ENCODE measurements at regions not wholly inside any gene's neighbourhood (a gene's known extent, or its start where the extent isn't known, plus 50 kb on each side); places are given as distances from the start of the nearest gene placed in this dataset.
A peak's percentile ranks its signal among the peaks of the same experiment; 100 is the strongest.
"Not testable (repeated sequence)": the region's sequence is repeated elsewhere in the genome, so short reads cannot be mapped to it uniquely, and the experiment has no call there.

- no peak for DNase-seq (ENCODE audit: low read depth in 2 of 2)
These were observed 167.8 kb downstream of the ALG10 start for GRCh38 chr12:34190054-34190453.

- no peak for DNase-seq (ENCODE audit: low read depth in 2 of 2)
These were observed 176.6 kb downstream of the ALG10 start for GRCh38 chr12:34198924-34199323.

- DNase-seq (ENCODE audit: low read depth in 2 of 2), result no peak
These were observed 181.7 kb downstream of the ALG10 start for GRCh38 chr12:34203866-34204620.

- DNase-seq (ENCODE audit: low read depth in 2 of 2), result no peak
These were observed 182.6 kb downstream of the ALG10 start for GRCh38 chr12:34204830-34205285.

GRCh38 chr12:34205401-34205800 lies 183.1 kb downstream of the ALG10 start:
- DNase-seq (ENCODE audit: low read depth in 2 of 2), result no peak

DNA sequence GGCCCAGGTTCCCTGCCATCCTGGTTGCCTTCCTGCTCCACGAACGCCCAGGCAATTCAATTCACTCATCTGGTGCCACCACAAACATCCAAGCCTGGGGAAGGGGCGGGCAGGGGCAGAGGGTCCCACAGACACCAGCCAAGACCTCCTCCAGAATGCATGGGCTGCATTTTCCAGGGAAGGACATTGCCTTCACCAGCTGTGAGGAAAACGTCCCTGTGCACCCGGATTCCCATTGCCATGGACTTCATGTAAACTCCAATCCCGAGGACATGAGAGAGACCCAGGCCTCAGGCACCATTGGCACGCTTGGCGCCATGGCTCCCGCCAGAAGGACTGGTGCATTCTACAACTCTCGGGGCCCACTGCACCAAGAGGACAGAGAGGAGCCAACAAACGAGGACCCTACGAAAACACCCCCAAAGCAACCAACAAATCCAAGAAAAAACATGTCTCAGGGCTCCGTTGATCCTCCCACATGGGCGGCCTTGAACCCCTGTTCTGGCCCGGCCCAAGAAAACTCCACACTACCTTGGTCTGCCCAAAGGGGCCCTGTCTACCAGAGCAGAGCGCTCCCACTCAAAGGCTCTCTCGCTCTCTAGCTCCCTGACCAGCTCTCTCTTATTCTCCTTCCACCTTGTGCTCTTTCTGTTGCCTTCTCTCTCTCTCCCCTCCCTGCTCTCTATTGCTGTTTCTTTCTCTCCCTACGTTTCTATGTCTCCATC lies 183.9 kb downstream of the ALG10 start:
- no peak for DNase-seq (ENCODE audit: low read depth in 2 of 2)

GRCh38 chr12:34207858-34208257 lies 185.6 kb downstream of the ALG10 start:
- no peak for DNase-seq (ENCODE audit: low read depth in 2 of 2)

GRCh38 chr12:34208331-34209258 lies 186.3 kb downstream of the ALG10 start:
- DNase-seq (ENCODE audit: low read depth in 2 of 2), result no peak

DNA sequence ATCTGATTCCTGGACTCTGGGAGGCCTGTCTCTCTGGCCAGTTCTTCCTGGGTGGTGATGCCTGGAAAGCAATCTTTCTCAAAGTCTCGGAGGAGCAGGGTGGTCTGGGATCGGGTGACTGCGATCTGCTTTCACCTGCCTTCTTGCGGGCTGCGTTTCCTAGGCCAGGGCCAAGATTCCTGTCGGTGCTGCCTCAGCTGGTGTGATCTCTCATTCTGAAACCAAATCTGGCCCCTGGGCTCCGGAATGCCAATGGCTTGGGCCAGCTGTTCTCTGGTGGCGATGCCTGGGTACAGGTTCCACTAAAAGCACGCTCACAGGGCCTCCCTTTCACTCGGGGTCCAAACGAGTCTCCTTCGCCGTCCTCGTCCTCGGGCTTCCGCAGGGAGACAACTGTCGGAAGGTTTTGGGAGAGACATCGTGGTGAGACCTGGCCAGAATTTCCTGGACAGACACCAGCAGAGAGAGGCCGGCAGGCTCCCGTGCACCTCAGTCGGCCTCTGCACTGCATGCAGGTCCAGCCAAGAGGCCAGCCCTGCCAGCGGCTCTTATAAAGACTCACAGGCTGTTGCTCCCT lies 187.1 kb downstream of the ALG10 start:
- DNase-seq (ENCODE audit: low read depth in 2 of 2), result no peak

GRCh38 chr12:34210183-34210582 lies 187.9 kb downstream of the ALG10 start:
- no peak for DNase-seq (ENCODE audit: low read depth in 2 of 2)

DNA sequence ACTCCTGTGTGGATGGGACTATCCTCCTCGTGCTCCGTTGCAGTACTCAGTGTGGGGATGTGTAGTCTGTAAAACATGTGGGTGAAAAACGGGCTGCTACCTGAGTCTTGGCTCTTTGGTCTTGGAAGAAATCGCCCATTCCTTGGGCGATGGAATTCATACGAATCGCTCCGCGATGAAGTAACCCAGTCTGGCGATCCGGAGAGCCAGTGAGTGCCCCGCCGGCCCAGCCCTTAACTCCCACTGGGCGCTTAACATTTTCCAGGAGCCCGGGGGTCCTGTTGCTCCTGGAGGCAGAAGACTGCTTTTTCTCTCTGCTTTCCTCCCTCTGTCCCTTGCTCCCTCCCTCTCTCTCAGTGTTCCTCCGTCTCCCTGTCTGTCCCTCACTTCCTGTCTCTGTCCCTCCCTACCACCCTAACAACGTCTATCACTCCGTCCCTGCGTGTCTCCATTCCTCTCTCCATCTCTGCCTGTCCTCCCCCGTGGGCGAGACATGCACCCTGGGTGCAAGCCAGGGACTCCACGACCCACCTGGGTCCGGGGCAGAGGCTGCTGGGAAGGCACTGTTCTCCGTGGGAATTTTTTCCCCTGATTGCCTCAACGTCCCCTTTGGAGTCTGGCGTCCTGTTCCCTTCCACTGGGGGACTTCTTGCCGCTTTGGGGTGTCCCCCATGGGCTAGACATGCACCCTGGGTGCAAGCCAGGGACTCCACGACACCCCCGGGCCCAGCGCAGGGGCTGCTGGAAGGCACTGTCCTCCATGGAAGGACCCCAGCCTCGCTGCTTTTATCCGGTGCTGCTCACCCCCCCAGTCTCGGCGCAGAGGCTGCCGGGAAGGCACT lies 188.6 kb downstream of the ALG10 start:
- no peak for DNase-seq (ENCODE audit: low read depth in 2 of 2)

DNA sequence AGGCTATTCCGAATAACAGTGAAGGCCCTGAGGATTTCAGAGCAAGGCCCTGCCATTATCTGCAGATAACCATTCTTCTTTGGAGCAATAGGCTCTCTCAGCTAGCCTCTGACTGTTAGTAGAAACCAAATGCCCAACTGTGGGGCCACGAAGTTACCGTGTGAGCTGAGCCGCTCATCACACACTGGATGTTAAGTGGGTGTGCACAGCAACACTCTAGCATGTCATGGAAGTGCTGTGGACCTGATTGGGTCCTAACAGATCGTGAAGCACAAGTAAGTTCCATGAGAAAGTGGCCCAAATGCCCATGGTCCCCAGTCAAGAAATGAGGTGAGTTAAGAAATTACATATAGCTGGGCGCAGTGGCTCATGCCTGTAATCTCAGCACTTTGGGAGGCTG lies 190.4 kb downstream of the ALG10 start:
- no peak for DNase-seq (ENCODE audit: low read depth in 2 of 2)

DNA sequence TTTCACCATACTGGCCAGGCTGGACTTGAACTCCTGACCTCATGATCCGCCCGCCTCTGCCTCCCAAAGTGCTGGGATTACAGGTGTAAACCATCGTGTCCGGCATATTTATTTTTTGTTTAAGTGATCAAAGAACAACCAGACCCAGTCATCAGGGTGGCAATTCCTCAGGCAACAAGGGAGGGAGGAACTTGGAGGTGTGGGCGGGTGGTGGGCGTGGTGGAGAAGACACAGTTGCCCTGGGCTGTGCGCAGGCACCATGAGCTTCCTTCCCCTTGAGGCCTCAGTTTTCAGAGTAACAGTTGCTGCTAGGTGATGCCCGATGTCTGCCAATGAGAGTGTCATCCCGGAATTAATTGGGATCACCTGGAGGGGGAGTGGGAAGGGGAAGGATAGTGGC lies 191.7 kb downstream of the ALG10 start:
- no peak for DNase-seq (ENCODE audit: low read depth in 2 of 2)

GRCh38 chr12:34215213-34215892 lies 193.1 kb downstream of the ALG10 start:
- no peak for DNase-seq (ENCODE audit: low read depth in 2 of 2)

DNA sequence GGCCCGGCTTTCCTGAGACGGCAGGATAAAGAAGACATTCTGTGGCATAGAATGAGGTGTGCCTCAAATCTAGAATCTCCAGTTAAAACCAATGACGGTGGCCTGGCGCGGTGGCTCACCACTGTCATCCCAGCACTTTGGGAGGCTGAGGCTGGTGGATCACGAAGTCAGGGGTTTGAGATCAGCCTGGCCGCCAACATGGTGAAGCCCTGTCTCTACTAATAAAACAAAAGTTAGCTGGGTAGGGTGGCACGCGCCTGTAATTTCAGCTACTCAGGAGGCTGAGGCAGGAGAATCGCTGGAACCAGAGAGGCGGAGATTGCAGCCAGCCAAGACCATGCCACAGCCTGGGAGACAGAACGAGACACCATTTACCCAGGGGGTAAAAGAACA lies 193.6 kb downstream of the ALG10 start:
- DNase-seq (ENCODE audit: low read depth in 2 of 2), result no peak

- DNase-seq (ENCODE audit: low read depth in 2 of 2), result no peak
These were observed 195.4 kb downstream of the ALG10 start for GRCh38 chr12:34217660-34218059.

DNA sequence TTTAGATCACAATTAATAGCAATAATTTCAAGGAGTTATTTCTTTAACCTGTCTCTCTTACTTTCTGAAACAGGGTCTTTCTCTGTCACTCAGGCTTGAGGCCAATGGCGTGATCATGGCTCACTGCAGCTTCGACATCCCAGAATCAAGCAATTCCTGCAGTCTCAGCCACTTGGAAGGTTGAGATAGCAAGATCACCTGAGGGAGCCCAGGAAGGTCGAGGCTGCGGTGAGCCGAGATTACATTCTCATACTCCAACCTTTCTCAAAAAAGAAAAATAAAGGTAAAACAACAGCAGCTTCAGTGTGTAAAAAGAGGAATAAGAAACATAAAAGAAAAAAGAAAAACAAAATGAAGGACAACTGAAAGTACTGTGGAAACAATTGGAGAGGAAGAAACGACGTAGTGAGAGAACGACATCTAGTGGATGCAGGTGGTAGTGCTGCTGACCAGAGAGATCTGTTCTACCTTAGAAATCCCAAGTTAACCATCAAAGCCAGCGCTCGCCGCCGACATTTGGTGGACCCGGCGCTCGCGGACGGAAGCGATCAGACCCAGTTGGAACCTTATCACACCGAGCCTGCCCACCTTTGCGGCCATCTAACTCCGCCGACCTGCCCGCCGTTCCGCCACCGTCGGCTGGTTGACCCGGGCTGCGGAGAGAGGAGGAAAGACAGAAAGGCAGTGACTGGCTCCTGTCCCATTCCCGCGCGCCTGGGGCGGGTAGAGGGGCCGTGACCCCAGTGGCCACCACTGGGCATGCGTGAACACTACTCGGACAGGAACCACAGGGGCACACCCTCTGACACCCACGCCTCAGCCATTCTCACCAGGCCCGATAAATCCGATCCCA lies 196.1 kb downstream of the ALG10 start:
- DNase-seq (ENCODE audit: low read depth in 2 of 2), result peak; percentile 42 to 51

DNA sequence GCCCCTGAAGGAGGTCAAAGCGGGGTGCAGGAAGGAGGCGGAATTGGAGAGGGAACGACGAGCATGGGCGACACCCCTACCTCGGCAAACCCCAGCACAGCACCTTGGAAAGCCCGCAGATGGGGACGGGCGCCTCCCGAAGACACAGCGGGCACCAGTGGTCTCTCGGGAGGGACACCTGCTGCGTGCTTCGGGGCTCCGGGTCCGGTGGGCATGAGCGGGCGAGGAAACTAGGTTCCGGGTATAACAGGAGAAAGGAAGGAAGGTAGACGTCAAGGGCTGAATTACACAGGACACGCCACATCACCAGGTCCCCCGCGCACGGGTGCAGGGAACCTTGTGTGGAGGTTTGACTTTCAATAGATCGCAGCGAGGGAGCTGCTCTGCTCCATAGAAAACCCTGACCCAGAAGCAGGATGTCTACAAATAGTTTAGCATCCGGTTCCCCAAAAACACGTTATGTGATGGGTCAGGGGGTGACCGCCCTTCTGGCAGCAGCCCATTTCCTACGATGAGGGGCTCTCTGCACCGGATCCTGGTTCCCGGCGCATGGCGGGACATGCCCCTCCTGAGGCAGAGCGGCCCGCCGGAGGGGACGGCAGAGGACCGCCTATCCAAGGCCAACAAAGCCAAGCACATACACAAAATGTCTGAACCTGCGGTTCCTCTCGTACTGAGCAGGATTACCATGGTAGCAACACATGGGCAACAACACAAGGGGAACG lies 196.9 kb downstream of the ALG10 start:
- no peak for DNase-seq (ENCODE audit: low read depth in 2 of 2)

GRCh38 chr12:34220079-34220478 lies 197.8 kb downstream of the ALG10 start:
- DNase-seq (ENCODE audit: low read depth in 2 of 2), result not testable (repeated sequence)
